Immature natural killer cell (primary cell): ENCODE measurements at regions not wholly inside any gene's neighbourhood (a gene's known extent, or its start where the extent isn't known, plus 50 kb on each side); places are given as distances from the start of the nearest gene placed in this dataset.
A peak's percentile ranks its signal among the peaks of the same experiment; 100 is the strongest.

Source experiments
- DNase-seq, 3 donors: peaks; one replicate each; pipeline ENCODE4 v3.0.0; 2022; ENCODE audit warnings: mixed read lengths in 1 of 3
- H3K27ac Mint-ChIP-seq, 6 donors: one replicate each; pipeline ENCODE4 v1.8.0; 2020; ENCODE audit warnings: mixed read lengths in 6 of 6, mild to moderate bottlenecking in 5 of 6, inconsistent platforms in 4 of 6, moderate library complexity in 3 of 6
- H3K27me3 Mint-ChIP-seq, 3 donors: one replicate each; pipeline ENCODE4 v1.8.0; 2020 to 2021; ENCODE audit warnings: low read depth in 3 of 3, mild to moderate bottlenecking in 3 of 3, mixed read lengths in 3 of 3, moderate library complexity in 3 of 3, inconsistent platforms in 1 of 3
- H3K36me3 Mint-ChIP-seq, 3 donors: one replicate each; pipeline ENCODE4 v1.8.0; 2020; ENCODE audit warnings: mixed read lengths in 3 of 3, inconsistent platforms in 2 of 3, mild to moderate bottlenecking in 2 of 3
- H3K4me1 Mint-ChIP-seq, 2 donors: one replicate each; pipeline ENCODE4 v1.8.0; 2020; ENCODE audit warnings: inconsistent platforms in 2 of 2, mild to moderate bottlenecking in 2 of 2, mixed read lengths in 2 of 2, moderate library complexity in 1 of 2
- H3K4me3 Mint-ChIP-seq, 5 donors: one replicate each; pipeline ENCODE4 v1.8.0; 2020; ENCODE audit warnings: mild to moderate bottlenecking in 5 of 5, mixed read lengths in 5 of 5, inconsistent platforms in 3 of 5, moderate library complexity in 3 of 5
- H3K9me3 Mint-ChIP-seq, 6 donors: one replicate each; pipeline ENCODE4 v1.8.0; 2020; ENCODE audit warnings: mild to moderate bottlenecking in 6 of 6, mixed read lengths in 6 of 6, inconsistent platforms in 4 of 6, moderate library complexity in 3 of 6

- Mint-ChIP-seq H3K9me3 (peaks cover 0 to 6% (median under 1%) of the 10 kb centered on the region in 6 donors), H3K27me3 (peaks cover 0 to 5% (median 0%) of the 10 kb centered on the region in 3 donors), H3K27ac (no peak overlapping the region), H3K4me3 (no peak overlapping the region), H3K4me1 (no peaks in the 10 kb centered on the region), H3K36me3 (no peaks in the 10 kb centered on the region)
- no peak for DNase-seq
Observed at GRCh38 chr2:53562407-53562806, 205.2 kb upstream of the CHAC2 start.

- Mint-ChIP-seq H3K36me3 (no peaks in the 10 kb centered on the region), H3K4me1 (no peaks in the 10 kb centered on the region), H3K9me3 (peaks cover 0 to 9% (median 2%) of the 10 kb centered on the region in 6 donors), H3K27ac (no peak overlapping the region), H3K27me3 (peaks cover 0 to 5% (median 0%) of the 10 kb centered on the region in 3 donors), H3K4me3 (no peak overlapping the region)
- DNase-seq: no peak
Observed at GRCh38 chr2:53561155-53561554, 206.4 kb upstream of the CHAC2 start.

GRCh38 chr2:53559302-53559966 lies 208.2 kb upstream of the CHAC2 start:
- H3K27me3 Mint-ChIP-seq: peaks cover 0 to 5% (median 0%) of the 10 kb centered on the region in 3 donors
- H3K27ac Mint-ChIP-seq: no peak overlapping the region
- no peak for DNase-seq
- H3K4me1 Mint-ChIP-seq: no peaks in the 10 kb centered on the region
- H3K9me3 Mint-ChIP-seq: peaks cover 0 to 9% (median 2%) of the 10 kb centered on the region in 6 donors
- no peaks in the 10 kb centered on the region for H3K36me3 Mint-ChIP-seq
- no peak overlapping the region for H3K4me3 Mint-ChIP-seq

GRCh38 chr2:53558867-53559266 lies 208.7 kb upstream of the CHAC2 start:
- H3K4me3 Mint-ChIP-seq: no peak overlapping the region
- peaks cover 0 to 5% (median 0%) of the 10 kb centered on the region in 3 donors for H3K27me3 Mint-ChIP-seq
- DNase-seq: no peak
- no peaks in the 10 kb centered on the region for H3K36me3 Mint-ChIP-seq
- peaks cover 0 to 9% (median 2%) of the 10 kb centered on the region in 6 donors for H3K9me3 Mint-ChIP-seq
- no peak overlapping the region for H3K27ac Mint-ChIP-seq
- no peaks in the 10 kb centered on the region for H3K4me1 Mint-ChIP-seq

GRCh38 chr2:53549497-53549896 lies 218.1 kb upstream of the CHAC2 start:
- Mint-ChIP-seq H3K27me3 (no peaks in the 10 kb centered on the region), H3K27ac (peak overlapping the region in 1 of 6 donors; percentile 86)

GRCh38 chr2:53545604-53546003 lies 222.0 kb upstream of the CHAC2 start:
- Mint-ChIP-seq H3K27me3 (peaks cover 0 to 2% (median 0%) of the 10 kb centered on the region in 3 donors), H3K36me3 (no peaks in the 10 kb centered on the region), H3K4me1 (no peaks in the 10 kb centered on the region), H3K4me3 (no peak overlapping the region), H3K27ac (no peak overlapping the region), H3K9me3 (peaks cover 0 to 5% (median 1%) of the 10 kb centered on the region in 6 donors)
- no peak for DNase-seq

More at GRCh38 chr2:53549497-53549896, 218.1 kb upstream of the CHAC2 start:
- no peak for DNase-seq
- Mint-ChIP-seq H3K4me1 (no peaks in the 10 kb centered on the region), H3K9me3 (peaks cover 0 to 6% (median 2%) of the 10 kb centered on the region in 6 donors), H3K4me3 (no peak overlapping the region), H3K36me3 (no peaks in the 10 kb centered on the region)

- H3K27me3 Mint-ChIP-seq: peaks cover 0 to 2% (median 0%) of the 10 kb centered on the region in 3 donors
- DNase-seq: no peak
- no peaks in the 10 kb centered on the region for H3K4me1 Mint-ChIP-seq
- no peaks in the 10 kb centered on the region for H3K36me3 Mint-ChIP-seq
- H3K27ac Mint-ChIP-seq: no peak overlapping the region
- no peak overlapping the region for H3K4me3 Mint-ChIP-seq
- H3K9me3 Mint-ChIP-seq: peaks cover 0 to 5% (median under 1%) of the 10 kb centered on the region in 6 donors
Observed at GRCh38 chr2:53544871-53545558, 222.6 kb upstream of the CHAC2 start.

- no peaks in the 10 kb centered on the region for H3K4me1 Mint-ChIP-seq
- DNase-seq: no peak
- H3K9me3 Mint-ChIP-seq: peaks cover 0 to 11% (median 4%) of the 10 kb centered on the region in 6 donors
- no peak overlapping the region for H3K27ac Mint-ChIP-seq
- H3K27me3 Mint-ChIP-seq: peaks cover 0 to 2% (median 0%) of the 10 kb centered on the region in 3 donors
- H3K4me3 Mint-ChIP-seq: no peak overlapping the region
- H3K36me3 Mint-ChIP-seq: peaks cover 0 to 3% (median 0%) of the 10 kb centered on the region in 3 donors
Observed at GRCh38 chr2:53543083-53543482, 224.5 kb upstream of the CHAC2 start.

- Mint-ChIP-seq H3K27ac (no peak overlapping the region), H3K9me3 (peaks cover 0 to 11% (median 6%) of the 10 kb centered on the region in 6 donors), H3K4me1 (no peaks in the 10 kb centered on the region), H3K27me3 (peaks cover 0 to 1% (median 0%) of the 10 kb centered on the region in 3 donors), H3K4me3 (no peak overlapping the region), H3K36me3 (peaks cover 0 to 3% (median 0%) of the 10 kb centered on the region in 3 donors)
- no peak for DNase-seq
Observed at GRCh38 chr2:53536583-53537361, 230.8 kb upstream of the CHAC2 start.

GRCh38 chr2:53535234-53535840 lies 232.3 kb upstream of the CHAC2 start:
- H3K4me3 Mint-ChIP-seq: no peak overlapping the region
- H3K27me3 Mint-ChIP-seq: peaks cover 0 to 1% (median 0%) of the 10 kb centered on the region in 3 donors
- H3K9me3 Mint-ChIP-seq: peaks cover 0 to 8% (median 6%) of the 10 kb centered on the region in 6 donors
- DNase-seq: no peak
- H3K27ac Mint-ChIP-seq: no peak overlapping the region
- H3K36me3 Mint-ChIP-seq: peaks cover 0 to 3% (median 0%) of the 10 kb centered on the region in 3 donors
- no peaks in the 10 kb centered on the region for H3K4me1 Mint-ChIP-seq

- Mint-ChIP-seq H3K4me1 (no peaks in the 10 kb centered on the region), H3K9me3 (peaks cover 0 to 16% (median 6%) of the 10 kb centered on the region in 6 donors), H3K27ac (no peak overlapping the region), H3K27me3 (peaks cover 0 to 10% (median 2%) of the 10 kb centered on the region in 3 donors), H3K4me3 (no peak overlapping the region), H3K36me3 (peaks cover 0 to 5% (median 0%) of the 10 kb centered on the region in 3 donors)
- no peak for DNase-seq
Observed at GRCh38 chr2:53530126-53530525, 237.5 kb upstream of the CHAC2 start.

- no peak for DNase-seq
- no peaks in the 10 kb centered on the region for H3K4me1 Mint-ChIP-seq
- H3K4me3 Mint-ChIP-seq: no peak overlapping the region
- H3K27ac Mint-ChIP-seq: no peak overlapping the region
- H3K27me3 Mint-ChIP-seq: peaks cover 0 to 10% (median 2%) of the 10 kb centered on the region in 3 donors
- H3K9me3 Mint-ChIP-seq: peaks cover 0 to 19% (median 8%) of the 10 kb centered on the region in 6 donors
- peaks cover 0 to 5% (median 0%) of the 10 kb centered on the region in 3 donors for H3K36me3 Mint-ChIP-seq
Observed at GRCh38 chr2:53527056-53527455, 240.5 kb upstream of the CHAC2 start.
